Fibroblast of lung (primary cell): ENCODE measurements at regions not wholly inside any gene's neighbourhood (a gene's known extent, or its start where the extent isn't known, plus 50 kb on each side); places are given as distances from the start of the nearest gene placed in this dataset.

Experiments
- DNase-seq, 2 donors: peaks; one replicate each; pipeline versions ENCODE4 v3.0.0 to v3.0.0-alpha.2; 2010; ENCODE audit warnings: low read depth in 2 of 2
- H2AFZ ChIP-seq: 2 replicates; pipeline ENCODE4 v1.5.1; 2012; ENCODE audit warnings: low read length, control low read depth, inconsistent platforms
- H3K27ac ChIP-seq: 2 replicates; pipeline ENCODE4 v1.5.1; 2011; ENCODE audit warnings: low read length, control low read depth; ENCODE audit not compliant: insufficient read depth
- H3K27me3 ChIP-seq: 2 replicates; pipeline ENCODE4 v1.5.1; 2011; ENCODE audit warnings: mild to moderate bottlenecking, low read length; ENCODE audit not compliant: control insufficient read depth, insufficient read depth
- H3K36me3 ChIP-seq: 2 replicates; pipeline ENCODE4 v1.5.1; 2011; ENCODE audit warnings: low read length; ENCODE audit not compliant: control insufficient read depth, insufficient read depth
- H3K4me1 ChIP-seq: 2 replicates; pipeline ENCODE4 v1.5.1; 2011; ENCODE audit warnings: low read length; ENCODE audit not compliant: control insufficient read depth, insufficient read depth; ENCODE audit errors: extremely low read depth
- H3K4me2 ChIP-seq: 2 replicates; pipeline ENCODE4 v1.5.1; 2011; ENCODE audit warnings: low read length, control low read depth; ENCODE audit not compliant: insufficient read depth; ENCODE audit errors: extremely low read depth
- H3K4me3 ChIP-seq, 4 experiments: fragments of 200-600 bp in 1 of 4; sonication (generic) in 1 of 4; replicated peaks in 1 of 4; 2 replicates each; pipeline ENCODE4 v1.5.1; 2011 to 2016; ENCODE audit warnings: low read length in 4 of 4, low read depth in 3 of 4, mild to moderate bottlenecking in 3 of 4, control low read depth in 2 of 4, inconsistent platforms in 1 of 4, mixed read lengths in 1 of 4; ENCODE audit not compliant: insufficient read depth in 1 of 4; ENCODE audit errors: control extremely low read depth in 1 of 4
- H3K79me2 ChIP-seq: 2 replicates; pipeline ENCODE4 v1.5.1; 2012; ENCODE audit warnings: mild to moderate bottlenecking, low read length, inconsistent platforms; ENCODE audit not compliant: control insufficient read depth, insufficient read depth
- H3K9ac ChIP-seq: 2 replicates; pipeline ENCODE4 v1.5.1; 2011; ENCODE audit warnings: mild to moderate bottlenecking, low read length, control low read depth; ENCODE audit not compliant: insufficient read depth
- H3K9me3 ChIP-seq: 2 replicates; pipeline ENCODE4 v1.5.1; 2012; ENCODE audit warnings: low read depth, low read length; ENCODE audit not compliant: control insufficient read depth, insufficient read depth
- H4K20me1 ChIP-seq: 2 replicates; pipeline ENCODE4 v1.5.1; 2011; ENCODE audit warnings: low read length; ENCODE audit not compliant: control insufficient read depth, insufficient read depth; ENCODE audit errors: extremely low read depth
- CTCF ChIP-seq, 2 donors: IDR thresholded peaks in 1 of 2; conservative IDR thresholded peaks in 1 of 2; 1 replicate in 1 of 2; 2 replicates in 1 of 2; pipeline ENCODE4 v1.5.1; 2011 to 2012; ENCODE audit warnings: low read length in 2 of 2, control low read depth in 1 of 2, inconsistent platforms in 1 of 2, low read depth in 1 of 2, mild to moderate bottlenecking in 1 of 2
- EZH2 ChIP-seq: IDR thresholded peaks from 2 replicates; pipeline ENCODE4 v1.5.1; 2012; ENCODE audit warnings: low read length, control low read depth, mild to moderate bottlenecking; ENCODE audit errors: missing control alignments

GRCh38 chr6:9399916-9400315, 964.6 kb upstream of the SLC35B3 start:
- Histone ChIP-seq H3K27ac (no peak overlapping the region), H3K9ac (no peak overlapping the region), H2AFZ (no peak overlapping the region), H3K36me3 (no peaks in the 10 kb centered on the region), H3K27me3 (no peaks in the 10 kb centered on the region), H3K4me1 (peaks cover 5% of the 10 kb centered on the region), H3K79me2 (no peaks in the 10 kb centered on the region), H3K4me2 (no peak overlapping the region), H3K4me3 (no peak overlapping the region), H4K20me1 (no peaks in the 10 kb centered on the region), H3K9me3 (no peaks in the 10 kb centered on the region)
- TF ChIP-seq CTCF (conservative IDR thresholded peaks at IDR 0.05 in 1 of 2, IDR thresholded peaks at IDR 0.05 in 1 of 2; ENCODE audit: low read depth in 1 of 2, low read length in 2 of 2) = no peak
- TF ChIP-seq EZH2 = no peak
- DNase-seq = peak in 1 of 2 donors; percentile 69

GRCh38 chr6:9398767-9399373, 963.5 kb upstream of the SLC35B3 start:
- H2AFZ ChIP-seq = no peak overlapping the region

GRCh38 chr6:9398071-9398766, 962.9 kb upstream of the SLC35B3 start:
- Histone ChIP-seq H3K4me3 (no peak overlapping the region), H2AFZ (no peak overlapping the region), H3K4me1 (no peaks in the 10 kb centered on the region), H3K9me3 (no peaks in the 10 kb centered on the region), H3K4me2 (no peak overlapping the region), H4K20me1 (no peaks in the 10 kb centered on the region), H3K79me2 (no peaks in the 10 kb centered on the region), H3K27ac (no peak overlapping the region), H3K36me3 (no peaks in the 10 kb centered on the region), H3K9ac (no peak overlapping the region), H3K27me3 (no peaks in the 10 kb centered on the region)
- TF ChIP-seq CTCF (conservative IDR thresholded peaks at IDR 0.05 in 1 of 2, IDR thresholded peaks at IDR 0.05 in 1 of 2; ENCODE audit: low read depth in 1 of 2, low read length in 2 of 2) = no peak
- no peak for TF ChIP-seq EZH2
- DNase-seq = no peak

More at GRCh38 chr6:9398767-9399373, 963.5 kb upstream of the SLC35B3 start:
- Histone ChIP-seq H3K79me2 (no peaks in the 10 kb centered on the region), H3K9ac (no peak overlapping the region), H3K27ac (no peak overlapping the region), H3K27me3 (no peaks in the 10 kb centered on the region), H3K4me1 (no peaks in the 10 kb centered on the region), H3K36me3 (no peaks in the 10 kb centered on the region), H3K4me2 (no peak overlapping the region), H3K4me3 (no peak overlapping the region), H4K20me1 (no peaks in the 10 kb centered on the region), H3K9me3 (no peaks in the 10 kb centered on the region)
- TF ChIP-seq EZH2 = no peak
- TF ChIP-seq CTCF (conservative IDR thresholded peaks at IDR 0.05 in 1 of 2, IDR thresholded peaks at IDR 0.05 in 1 of 2; ENCODE audit: low read depth in 1 of 2, low read length in 2 of 2) = no peak
- peak in 1 of 2 donors; percentile 28 for DNase-seq
